Effector memory CD8-positive, alpha-beta T cell (primary cell): ENCODE measurements at regions not wholly inside any gene's neighbourhood (a gene's known extent, or its start where the extent isn't known, plus 50 kb on each side); places are given as distances from the start of the nearest gene placed in this dataset.

ENCODE experiments used
- ATAC-seq: fragments of 150-1000 bp; cut with Tn5 transposase; replicated peaks from 2 replicates; pipeline ENCODE4 v1.10.0; 2021; ENCODE audit warnings: mild to moderate bottlenecking, moderate library complexity
- DNase-seq, 3 experiments: peaks; one replicate each; pipeline ENCODE4 v3.0.0; 2021
- H3K27ac Mint-ChIP-seq, 2 donors: one replicate each; pipeline ENCODE4 v1.8.0; 2022; ENCODE audit warnings: mild to moderate bottlenecking in 2 of 2, mixed read lengths in 2 of 2, moderate library complexity in 2 of 2
- H3K27me3 Mint-ChIP-seq, 2 donors: one replicate each; pipeline ENCODE4 v1.8.0; 2022; ENCODE audit warnings: mixed read lengths in 2 of 2
- H3K36me3 Mint-ChIP-seq: one replicate; pipeline ENCODE4 v1.8.0; 2022; ENCODE audit warnings: mild to moderate bottlenecking, moderate library complexity, mixed read lengths; ENCODE audit not compliant: insufficient read depth
- H3K4me1 Mint-ChIP-seq, 2 donors: one replicate each; pipeline ENCODE4 v1.8.0; 2022; ENCODE audit warnings: low read depth in 2 of 2, mixed read lengths in 2 of 2
- H3K4me3 Mint-ChIP-seq, 2 donors: one replicate each; pipeline ENCODE4 v1.8.0; 2022; ENCODE audit warnings: mild to moderate bottlenecking in 2 of 2, mixed read lengths in 2 of 2, moderate library complexity in 2 of 2
- H3K9me3 Mint-ChIP-seq, 2 donors: one replicate each; pipeline ENCODE4 v1.8.0; 2022; ENCODE audit warnings: mixed read lengths in 2 of 2

- no peaks in the 10 kb centered on the region for H3K36me3 Mint-ChIP-seq
- H3K27me3 Mint-ChIP-seq: peaks cover 45 to 59% of the 10 kb centered on the region in 2 donors
- no peak overlapping the region for H3K4me3 Mint-ChIP-seq
- no peaks in the 10 kb centered on the region for H3K9me3 Mint-ChIP-seq
- H3K27ac Mint-ChIP-seq: no peak overlapping the region
- ATAC-seq (no peak), DNase-seq (no peak)
- no peaks in the 10 kb centered on the region for H3K4me1 Mint-ChIP-seq
These were observed 277.7 kb downstream of the SETD4 start for GRCh38 chr21:35782667-35783066.

DNA sequence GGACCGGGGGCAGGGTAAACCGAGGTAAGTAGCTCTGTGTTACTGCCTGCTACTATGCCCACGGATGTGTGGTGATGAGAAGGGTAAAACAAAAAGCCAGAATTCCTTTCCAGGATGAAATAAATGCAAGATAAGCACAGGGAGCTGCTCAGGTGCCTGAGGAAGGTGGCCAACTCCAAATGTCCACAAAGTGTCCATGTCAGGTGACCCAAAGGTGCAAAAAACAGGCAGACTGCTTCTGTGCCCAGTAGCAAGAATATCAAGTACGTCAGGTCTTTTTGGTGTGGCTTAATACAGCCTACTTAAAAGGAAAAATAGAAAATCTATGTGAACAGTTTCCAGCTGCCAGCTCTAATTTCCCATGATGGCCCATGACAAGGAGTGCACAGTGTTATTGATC, 279.3 kb downstream of the SETD4 start:
- Mint-ChIP-seq H3K4me3 (no peak overlapping the region), H3K27me3 (peaks cover 55% of the 10 kb centered on the region in 2 donors)
- DNase-seq: no peak

DNA sequence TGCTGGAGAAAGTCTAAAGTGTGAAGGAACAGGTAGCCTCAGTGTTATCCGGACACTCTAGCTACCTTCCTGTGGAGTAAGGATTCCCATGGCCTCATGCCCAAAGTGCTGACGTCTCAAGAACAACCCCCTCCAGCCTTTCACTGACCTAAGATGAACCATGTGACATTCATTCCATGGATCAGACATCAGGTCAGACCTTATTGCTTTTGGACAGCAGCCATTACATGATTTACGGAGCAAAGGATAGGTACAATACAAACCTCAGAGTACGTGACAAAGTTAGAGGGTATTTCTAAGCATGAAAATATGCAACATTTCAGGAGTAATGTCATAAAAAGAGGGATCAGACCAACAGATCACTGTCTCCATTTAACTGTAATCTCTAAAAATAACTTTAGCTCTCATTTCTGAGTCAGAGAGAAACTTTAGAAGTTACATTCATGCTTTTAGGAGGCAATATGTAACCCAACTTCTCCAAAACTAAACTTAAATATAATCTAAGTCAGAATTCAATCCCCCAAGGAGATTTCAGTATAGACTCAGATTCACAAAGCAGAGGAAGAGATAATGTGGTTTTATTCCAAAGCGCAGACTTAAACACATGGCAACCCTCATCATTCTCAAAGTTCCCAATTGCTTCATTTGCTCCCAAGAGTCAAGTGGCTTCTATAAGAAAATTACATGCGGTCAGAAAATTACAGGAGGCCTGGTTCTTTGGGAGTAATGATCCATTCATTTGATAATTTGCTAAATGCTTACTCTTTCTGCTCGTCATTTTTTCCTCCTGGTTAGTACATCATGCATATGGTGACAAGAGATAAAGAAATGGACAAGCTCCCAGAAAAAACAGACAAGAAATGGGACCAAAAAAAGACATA, 280.4 kb downstream of the SETD4 start:
- DNase-seq (no peak), ATAC-seq (no peak)
- no peaks in the 10 kb centered on the region for H3K36me3 Mint-ChIP-seq
- no peaks in the 10 kb centered on the region for H3K4me1 Mint-ChIP-seq
- no peak overlapping the region for H3K4me3 Mint-ChIP-seq
- no peak overlapping the region for H3K27ac Mint-ChIP-seq
- H3K27me3 Mint-ChIP-seq: peaks cover 44 to 48% of the 10 kb centered on the region in 2 donors
- no peaks in the 10 kb centered on the region for H3K9me3 Mint-ChIP-seq

More for the DNA sequence above, 279.3 kb downstream of the SETD4 start:
- H3K4me1 Mint-ChIP-seq: no peaks in the 10 kb centered on the region
- no peak overlapping the region for H3K27ac Mint-ChIP-seq
- no peaks in the 10 kb centered on the region for H3K36me3 Mint-ChIP-seq
- ATAC-seq: no peak
- H3K9me3 Mint-ChIP-seq: no peaks in the 10 kb centered on the region

DNA sequence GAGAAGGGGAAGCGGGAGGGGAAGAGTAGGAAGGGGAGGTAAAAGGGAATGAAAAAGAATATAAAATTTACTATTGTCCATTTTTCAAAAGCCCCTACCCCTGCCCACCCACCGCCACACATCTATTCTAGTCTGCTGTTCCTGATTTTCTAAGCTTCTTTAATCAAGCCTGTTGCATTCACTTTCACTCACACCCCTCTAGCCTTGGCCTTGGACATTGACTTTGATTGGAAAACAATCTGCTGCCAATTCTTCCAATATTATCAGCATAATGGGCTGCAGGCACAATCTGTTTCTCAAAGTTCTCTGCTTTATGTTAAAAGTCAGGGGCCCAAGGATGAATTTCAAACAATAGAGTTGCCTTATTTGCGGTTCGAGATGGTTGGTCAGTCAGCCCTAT, 281.2 kb downstream of the SETD4 start:
- Mint-ChIP-seq H3K36me3 (no peaks in the 10 kb centered on the region), H3K27ac (no peak overlapping the region), H3K4me3 (no peak overlapping the region), H3K4me1 (no peaks in the 10 kb centered on the region), H3K9me3 (no peaks in the 10 kb centered on the region), H3K27me3 (peaks cover 42 to 45% of the 10 kb centered on the region in 2 donors)
- DNase-seq: no peak
- no peak for ATAC-seq

- Mint-ChIP-seq H3K9me3 (no peaks in the 10 kb centered on the region), H3K36me3 (no peaks in the 10 kb centered on the region), H3K4me1 (no peaks in the 10 kb centered on the region), H3K27ac (no peak overlapping the region), H3K27me3 (peaks cover 49% of the 10 kb centered on the region in 2 donors), H3K4me3 (no peak overlapping the region)
- ATAC-seq (no peak), DNase-seq (no peak)
These were observed 283.2 kb downstream of the SETD4 start for GRCh38 chr21:35777081-35777480.

- H3K9me3 Mint-ChIP-seq: no peaks in the 10 kb centered on the region
- no peak for ATAC-seq
- H3K36me3 Mint-ChIP-seq: no peaks in the 10 kb centered on the region
- H3K4me3 Mint-ChIP-seq: no peak overlapping the region
- no peaks in the 10 kb centered on the region for H3K4me1 Mint-ChIP-seq
- H3K27ac Mint-ChIP-seq: no peak overlapping the region
- H3K27me3 Mint-ChIP-seq: peaks cover 47 to 56% of the 10 kb centered on the region in 2 donors
- DNase-seq: no peak
These were observed 284.4 kb downstream of the SETD4 start for GRCh38 chr21:35775778-35776544.

- no peaks in the 10 kb centered on the region for H3K4me1 Mint-ChIP-seq
- no peak for ATAC-seq
- DNase-seq: no peak
- H3K27ac Mint-ChIP-seq: no peak overlapping the region
- H3K36me3 Mint-ChIP-seq: no peaks in the 10 kb centered on the region
- no peaks in the 10 kb centered on the region for H3K9me3 Mint-ChIP-seq
- no peak overlapping the region for H3K4me3 Mint-ChIP-seq
- peaks cover 25 to 42% of the 10 kb centered on the region in 2 donors for H3K27me3 Mint-ChIP-seq
These were observed 290.0 kb downstream of the SETD4 start for GRCh38 chr21:35770101-35770945.

- Mint-ChIP-seq H3K36me3 (no peaks in the 10 kb centered on the region), H3K27ac (no peak overlapping the region), H3K9me3 (no peaks in the 10 kb centered on the region), H3K27me3 (peaks cover 25 to 38% of the 10 kb centered on the region in 2 donors), H3K4me1 (no peaks in the 10 kb centered on the region), H3K4me3 (no peak overlapping the region)
- ATAC-seq: no peak
- no peak for DNase-seq
These were observed 292.1 kb downstream of the SETD4 start for GRCh38 chr21:35768187-35768586.

DNA sequence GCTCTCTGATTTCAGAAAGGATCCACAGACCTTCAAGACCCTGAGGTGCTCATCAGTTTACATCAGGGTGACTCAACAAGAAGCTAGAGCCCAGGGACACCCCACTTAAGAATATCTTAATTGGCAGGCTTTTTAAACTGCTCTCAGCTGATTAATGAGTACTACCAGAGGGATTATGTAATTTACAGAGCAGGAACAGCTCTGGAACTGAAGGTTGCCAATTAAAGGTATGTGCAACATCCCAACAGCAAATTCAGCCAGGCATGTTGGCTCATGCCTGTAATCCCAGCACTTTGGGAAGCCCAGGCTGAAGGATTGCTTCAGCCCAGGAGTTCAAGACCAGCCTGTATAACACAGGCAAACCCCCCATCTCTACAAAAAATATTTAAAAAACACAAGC, 295.7 kb downstream of the SETD4 start:
- Mint-ChIP-seq H3K27me3 (peaks cover 27 to 34% of the 10 kb centered on the region in 2 donors), H3K4me3 (no peak overlapping the region), H3K27ac (no peak overlapping the region), H3K36me3 (no peaks in the 10 kb centered on the region), H3K9me3 (no peaks in the 10 kb centered on the region), H3K4me1 (no peaks in the 10 kb centered on the region)
- ATAC-seq: no peak
- no peak for DNase-seq

DNA sequence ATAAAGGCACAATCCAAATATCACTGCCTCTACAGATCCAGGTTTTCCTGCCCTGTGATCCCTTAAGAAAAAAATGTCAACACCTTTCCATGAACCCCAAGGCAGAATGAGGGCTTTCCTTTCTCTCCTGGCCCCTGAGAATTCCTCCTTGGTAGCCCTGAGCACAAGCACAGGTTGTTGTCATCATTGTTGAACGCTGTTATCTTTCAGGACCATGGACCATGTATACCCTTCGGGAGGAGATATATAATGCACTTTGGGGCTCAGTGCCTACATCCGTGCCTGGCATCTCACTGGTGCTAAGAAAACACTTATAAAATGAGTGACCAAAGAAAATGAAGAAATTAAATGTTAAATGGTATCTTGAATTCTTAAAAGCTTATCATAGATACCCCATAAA, 296.2 kb downstream of the SETD4 start:
- H3K27ac Mint-ChIP-seq: no peak overlapping the region
- peaks cover 27 to 34% of the 10 kb centered on the region in 2 donors for H3K27me3 Mint-ChIP-seq
- no peak overlapping the region for H3K4me3 Mint-ChIP-seq
- ATAC-seq: no peak
- no peaks in the 10 kb centered on the region for H3K36me3 Mint-ChIP-seq
- no peak for DNase-seq
- H3K9me3 Mint-ChIP-seq: no peaks in the 10 kb centered on the region
- H3K4me1 Mint-ChIP-seq: no peaks in the 10 kb centered on the region

- H3K9me3 Mint-ChIP-seq: no peaks in the 10 kb centered on the region
- H3K27me3 Mint-ChIP-seq: peaks cover 49 to 68% of the 10 kb centered on the region in 2 donors
- H3K4me1 Mint-ChIP-seq: no peaks in the 10 kb centered on the region
- H3K4me3 Mint-ChIP-seq: no peak overlapping the region
- DNase-seq (no peak), ATAC-seq (no peak)
- H3K27ac Mint-ChIP-seq: no peak overlapping the region
- H3K36me3 Mint-ChIP-seq: no peaks in the 10 kb centered on the region
These were observed 305.7 kb downstream of the SETD4 start for GRCh38 chr21:35754583-35754982.

DNA sequence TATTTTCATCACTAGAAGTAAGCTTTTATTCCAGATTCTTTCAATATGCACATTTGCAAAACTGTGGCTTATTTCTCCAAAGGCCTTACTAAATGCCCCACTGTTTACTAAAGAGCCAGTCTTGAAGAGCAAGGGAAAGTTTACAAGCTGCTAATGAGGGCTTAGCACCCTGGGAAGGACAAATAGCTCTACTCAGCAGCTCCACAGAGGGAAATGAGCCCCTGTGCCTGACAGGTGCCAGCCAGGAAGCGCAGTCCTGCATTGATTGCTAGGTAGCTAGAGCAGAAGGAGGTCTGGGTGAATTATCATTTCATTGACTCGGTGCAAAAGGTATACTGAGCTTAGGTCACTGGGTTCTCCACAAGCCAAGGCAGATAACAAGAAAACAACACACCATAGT, 307.0 kb downstream of the SETD4 start:
- no peak for ATAC-seq
- H3K27me3 Mint-ChIP-seq: peaks cover 50 to 70% of the 10 kb centered on the region in 2 donors
- no peak overlapping the region for H3K27ac Mint-ChIP-seq
- no peak for DNase-seq
- no peaks in the 10 kb centered on the region for H3K9me3 Mint-ChIP-seq
- H3K36me3 Mint-ChIP-seq: no peaks in the 10 kb centered on the region
- no peak overlapping the region for H3K4me3 Mint-ChIP-seq
- H3K4me1 Mint-ChIP-seq: no peaks in the 10 kb centered on the region

GRCh38 chr21:35751171-35751570, 309.2 kb downstream of the SETD4 start:
- Mint-ChIP-seq H3K4me3 (no peak overlapping the region), H3K27me3 (peaks cover 56 to 78% of the 10 kb centered on the region in 2 donors), H3K36me3 (no peaks in the 10 kb centered on the region), H3K9me3 (no peaks in the 10 kb centered on the region), H3K27ac (no peak overlapping the region), H3K4me1 (no peaks in the 10 kb centered on the region)
- ATAC-seq (no peak), DNase-seq (no peak)
